ENCODE measurements at regions not wholly inside any gene's neighbourhood (a gene's known extent, or its start where the extent isn't known, plus 50 kb on each side); places are given as distances from the start of the nearest gene placed in this dataset.

DNA sequence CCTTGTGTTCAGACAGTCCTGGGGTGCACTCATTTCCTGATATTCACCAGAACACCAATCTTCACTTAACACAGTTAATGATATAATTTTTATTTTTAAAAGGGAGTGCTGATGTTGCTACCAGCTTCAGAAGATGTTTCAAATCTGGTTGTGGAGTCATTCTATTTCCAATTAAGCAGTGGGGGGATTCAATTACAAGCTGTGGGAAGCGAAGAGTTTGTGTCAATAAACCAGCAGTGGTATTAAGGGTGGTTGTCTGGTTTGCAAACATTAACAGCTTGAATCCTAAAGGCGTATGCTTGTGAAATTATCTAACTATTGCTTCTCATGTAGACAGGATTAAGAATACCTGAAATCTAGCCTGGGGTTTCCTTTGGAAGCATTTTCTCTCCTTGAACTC lies 1637.5 kb upstream of the GOT2 start:
- TF ChIP-seq, protein P1, sequence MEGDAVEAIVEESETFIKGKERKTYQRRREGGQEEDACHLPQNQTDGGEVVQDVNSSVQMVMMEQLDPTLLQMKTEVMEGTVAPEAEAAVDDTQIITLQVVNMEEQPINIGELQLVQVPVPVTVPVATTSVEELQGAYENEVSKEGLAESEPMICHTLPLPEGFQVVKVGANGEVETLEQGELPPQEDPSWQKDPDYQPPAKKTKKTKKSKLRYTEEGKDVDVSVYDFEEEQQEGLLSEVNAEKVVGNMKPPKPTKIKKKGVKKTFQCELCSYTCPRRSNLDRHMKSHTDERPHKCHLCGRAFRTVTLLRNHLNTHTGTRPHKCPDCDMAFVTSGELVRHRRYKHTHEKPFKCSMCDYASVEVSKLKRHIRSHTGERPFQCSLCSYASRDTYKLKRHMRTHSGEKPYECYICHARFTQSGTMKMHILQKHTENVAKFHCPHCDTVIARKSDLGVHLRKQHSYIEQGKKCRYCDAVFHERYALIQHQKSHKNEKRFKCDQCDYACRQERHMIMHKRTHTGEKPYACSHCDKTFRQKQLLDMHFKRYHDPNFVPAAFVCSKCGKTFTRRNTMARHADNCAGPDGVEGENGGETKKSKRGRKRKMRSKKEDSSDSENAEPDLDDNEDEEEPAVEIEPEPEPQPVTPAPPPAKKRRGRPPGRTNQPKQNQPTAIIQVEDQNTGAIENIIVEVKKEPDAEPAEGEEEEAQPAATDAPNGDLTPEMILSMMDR (IDR thresholded peaks at IDR 0.05): no peak
- TF ChIP-seq POLR2A (IDR thresholded peaks at IDR 0.05): no peak

All from lower leg skin (tissue), 3 donors.